H1 (cell line): ENCODE measurements at regions not wholly inside any gene's neighbourhood (a gene's known extent, or its start where the extent isn't known, plus 50 kb on each side); places are given as distances from the start of the nearest gene placed in this dataset.

Source experiments
- CTCF ChIA-PET: fragments of 300-600 bp; sonication (Branson Sonifier 250); formaldehyde crosslinking; loops from one replicate; lab custom pipeline; 2021; ENCODE audit not compliant: partially characterized antibody; lab: Charles Lee
- POLR2A ChIA-PET: fragments of 300-600 bp; sonication (Branson Sonifier 250); formaldehyde crosslinking; loops from one replicate; lab custom pipeline; 2021; ENCODE audit warnings: inconsistent platforms; ENCODE audit not compliant: partially characterized antibody; lab: Charles Lee
- DNase-seq, 2 experiments: peaks; one replicate each; pipeline versions ENCODE4 v3.0.0 to v3.0.0-alpha.2; 2010 to 2022; ENCODE audit warnings: low spot score in 2 of 2, low read depth in 1 of 2, mixed read lengths in 1 of 2
- FAIRE-seq: peaks from 2 replicates; lab custom pipeline; 2011; peaks lifted over from hg19 to GRCh38; lab: Jason Lieb, UNC
- H2AFZ ChIP-seq: 2 replicates; pipeline ENCODE4 v1.8.1; 2012; ENCODE audit warnings: low read length, inconsistent platforms
- H2AK5ac ChIP-seq: 2 replicates; pipeline ENCODE4 v1.6.1; 2013; ENCODE audit warnings: low read depth, low read length
- H2BK120ac ChIP-seq: replicated peaks from 2 replicates; pipeline ENCODE3; 2013; ENCODE audit warnings: low read depth, low read length, inconsistent platforms
- H2BK12ac ChIP-seq: 2 replicates; pipeline ENCODE4 v1.6.1; 2013; ENCODE audit warnings: low read depth, low read length
- H2BK15ac ChIP-seq: 2 replicates; pipeline ENCODE4 v1.6.1; 2013; ENCODE audit warnings: low read length
- H2BK20ac ChIP-seq: 2 replicates; pipeline ENCODE4 v1.6.1; 2013; ENCODE audit warnings: low read length
- H2BK5ac ChIP-seq: 2 replicates; pipeline ENCODE4 v1.6.1; 2013; ENCODE audit warnings: low read depth, low read length
- H3K14ac ChIP-seq: 2 replicates; pipeline ENCODE4 v1.6.1; 2013; ENCODE audit warnings: inconsistent platforms; ENCODE audit not compliant: insufficient read length
- H3K18ac ChIP-seq: 2 replicates; pipeline ENCODE4 v1.6.1; 2013; ENCODE audit warnings: low read length; ENCODE audit errors: extremely low read depth
- H3K23ac ChIP-seq: 2 replicates; pipeline ENCODE4 v1.6.1; 2013; ENCODE audit warnings: inconsistent platforms; ENCODE audit not compliant: insufficient read length
- H3K23me2 ChIP-seq: 2 replicates; pipeline ENCODE4 v1.6.1; 2013; ENCODE audit warnings: low read depth, low read length
- H3K27ac ChIP-seq: 2 replicates; pipeline ENCODE4 v1.6.1; 2011; ENCODE audit warnings: low read depth, low read length, inconsistent platforms
- H3K27me3 ChIP-seq, 4 experiments: replicated peaks in 1 of 4; 1 replicate in 1 of 4; 2 replicates in 3 of 4; pipeline versions ENCODE4 v1.6.1 to v1.8.1; 2011 to 2013; ENCODE audit warnings: low read length in 3 of 4, mild to moderate bottlenecking in 3 of 4, inconsistent platforms in 2 of 4, mixed read lengths in 2 of 4, moderate library complexity in 1 of 4; ENCODE audit not compliant: control insufficient read depth in 3 of 4, insufficient read depth in 3 of 4; ENCODE audit errors: extremely low read depth in 1 of 4
- H3K36me3 ChIP-seq, 4 experiments: 2 replicates each; pipeline versions ENCODE4 v1.6.1 to v1.8.1; 2011 to 2013; ENCODE audit warnings: mild to moderate bottlenecking in 4 of 4, low read length in 3 of 4, moderate library complexity in 2 of 4, control low read depth in 1 of 4, inconsistent platforms in 1 of 4; ENCODE audit not compliant: insufficient read depth in 4 of 4, control insufficient read depth in 2 of 4
- H3K4ac ChIP-seq: replicated peaks from 2 replicates; pipeline ENCODE3; 2013; ENCODE audit warnings: low read length, low read depth, mixed read lengths, inconsistent platforms; ENCODE audit not compliant: insufficient read length
- H3K4me1 ChIP-seq, 4 experiments: replicated peaks in 1 of 4; 1 replicate in 1 of 4; 2 replicates in 3 of 4; pipeline versions ENCODE4 v1.6.1 to v1.8.1; 2011 to 2013; ENCODE audit warnings: low read length in 3 of 4, inconsistent platforms in 2 of 4, mixed read lengths in 1 of 4; ENCODE audit not compliant: insufficient read depth in 4 of 4, control insufficient read depth in 3 of 4
- H3K4me2 ChIP-seq, 2 experiments: 2 replicates each; pipeline versions ENCODE4 v1.6.1 to v1.8.1; 2011 to 2013; ENCODE audit warnings: low read depth in 2 of 2, low read length in 2 of 2, control low read depth in 1 of 2, inconsistent platforms in 1 of 2, mild to moderate bottlenecking in 1 of 2; ENCODE audit not compliant: insufficient read depth in 1 of 2
- H3K4me3 ChIP-seq, 4 experiments: fragments of 200-600, 300-600 bp in 1 of 4; sonication (generic), shearing (Covaris generic), sonication (Bioruptor Twin) in 1 of 4; 2 replicates each; pipeline versions ENCODE4 v1.5.1 to v1.8.1; 2011 to 2016; ENCODE audit warnings: low read length in 4 of 4, low read depth in 3 of 4, control low read depth in 2 of 4, inconsistent platforms in 2 of 4, mild to moderate bottlenecking in 2 of 4, mixed read lengths in 1 of 4, moderate library complexity in 1 of 4; ENCODE audit not compliant: insufficient read depth in 2 of 4; ENCODE audit errors: extremely low read depth in 1 of 4
- H3K56ac ChIP-seq: replicated peaks from 2 replicates; pipeline ENCODE3; 2013; ENCODE audit warnings: low read depth, mild to moderate bottlenecking, mixed read lengths, low read length, inconsistent platforms; ENCODE audit not compliant: insufficient read length
- H3K79me1 ChIP-seq: 2 replicates; pipeline ENCODE4 v1.6.1; 2013; ENCODE audit warnings: low read depth, low read length, control low read depth
- H3K79me2 ChIP-seq, 2 experiments: 2 replicates each; pipeline versions ENCODE4 v1.6.1 to v1.8.1; 2012 to 2013; ENCODE audit warnings: low read length in 2 of 2, mild to moderate bottlenecking in 2 of 2, inconsistent platforms in 1 of 2; ENCODE audit not compliant: insufficient read depth in 2 of 2, control insufficient read depth in 1 of 2
- H3K9ac ChIP-seq, 4 experiments: replicated peaks in 1 of 4; 1 replicate in 1 of 4; 2 replicates in 3 of 4; pipeline versions ENCODE4 v1.6.1 to v1.8.1; 2011 to 2013; ENCODE audit warnings: low read depth in 3 of 4, low read length in 3 of 4, control low read depth in 2 of 4, mild to moderate bottlenecking in 2 of 4, moderate library complexity in 2 of 4, inconsistent platforms in 1 of 4; ENCODE audit errors: extremely low read depth in 1 of 4
- H3K9me3 ChIP-seq, 2 experiments: 2 replicates each; pipeline versions ENCODE4 v1.6.1 to v1.8.1; 2012 to 2013; ENCODE audit warnings: mild to moderate bottlenecking in 2 of 2, moderate library complexity in 2 of 2, control low read depth in 1 of 2, inconsistent platforms in 1 of 2, low read depth in 1 of 2, low read length in 1 of 2, mixed read lengths in 1 of 2; ENCODE audit not compliant: insufficient read depth in 2 of 2
- H4K20me1 ChIP-seq, 2 experiments: replicated peaks in 1 of 2; 2 replicates each; pipeline versions ENCODE3 to v1.8.1; 2011 to 2013; ENCODE audit warnings: inconsistent platforms in 2 of 2, low read length in 2 of 2, mild to moderate bottlenecking in 1 of 2; ENCODE audit not compliant: insufficient read depth in 2 of 2, control insufficient read depth in 1 of 2
- H4K5ac ChIP-seq: 2 replicates; pipeline ENCODE4 v1.6.1; 2013; ENCODE audit warnings: low read length, low read depth, mixed read lengths, inconsistent platforms; ENCODE audit not compliant: insufficient read length
- H4K8ac ChIP-seq: 2 replicates; pipeline ENCODE4 v1.8.0; 2013; ENCODE audit warnings: mild to moderate bottlenecking, moderate library complexity, low read length, inconsistent platforms; ENCODE audit not compliant: insufficient read depth; ENCODE audit errors: extremely low read depth
- H4K91ac ChIP-seq: replicated peaks from 2 replicates; pipeline ENCODE3; 2013; ENCODE audit warnings: low read length, mixed read lengths, inconsistent platforms; ENCODE audit not compliant: insufficient read length
- ATF2 ChIP-seq: IDR thresholded peaks from 2 replicates; pipeline ENCODE4 v1.6.1; 2012; ENCODE audit warnings: low read length, inconsistent platforms
- EZH2 ChIP-seq: fragments of 200-600 bp; sonication (generic); IDR thresholded peaks from 2 replicates; pipeline ENCODE4 v1.7.1; 2012; ENCODE audit warnings: low read depth, mild to moderate bottlenecking, moderate library complexity, low read length, inconsistent platforms; ENCODE audit not compliant: severe bottlenecking
- HDAC6 ChIP-seq: IDR thresholded peaks from one replicate; pipeline ENCODE4 v1.7.1; 2012; ENCODE audit warnings: low read depth, mild to moderate bottlenecking, inconsistent platforms, low read length, moderate library complexity
- SP1 ChIP-seq: IDR thresholded peaks from 2 replicates; pipeline ENCODE4 v1.6.1; 2011; ENCODE audit warnings: low read depth, low read length
- SP2 ChIP-seq: IDR thresholded peaks from 2 replicates; pipeline ENCODE4 v1.6.1; 2012; ENCODE audit warnings: mild to moderate bottlenecking, low read length, inconsistent platforms
- WGBS, 2 experiments: shearing (Covaris generic) in 1 of 2; methylation state at CpG; one replicate each; pipeline versions ENCODE4 v1.1.6 to v1.1.7; 2013 to 2015; ENCODE audit warnings: low lambda C conversion rate in 2 of 2, mixed read lengths in 2 of 2, inconsistent platforms in 1 of 2, low coverage in 1 of 2, missing lambda C conversion rate in 1 of 2; ENCODE audit not compliant: insufficient replicate concordance in 2 of 2, insufficient coverage in 1 of 2, insufficient read length in 1 of 2; ENCODE audit errors: extremely low coverage in 1 of 2, missing lambda C conversion rate in 1 of 2; 5-methylcytosine and 5-hydroxymethylcytosine counted together

- no peak for DNase-seq
- H4K8ac ChIP-seq, result no peak overlapping the region
- no peak for TF ChIP-seq SP2
- TF ChIP-seq EZH2, result no peak
- no peak for TF ChIP-seq SP1
- no peak for TF ChIP-seq HDAC6
- TF ChIP-seq ATF2, result no peak
These were observed 141.5 kb downstream of the OSR1 start for GRCh38 chr2:19216676-19217602.

More at GRCh38 chr2:19216676-19217602, 141.5 kb downstream of the OSR1 start:
- ChIA-PET POLR2A (no interaction called here), CTCF (interaction anchor here (0.7 to 1.4 kb wide), 2 partner anchors 531 to 696 kb away, joined by 3 read pairs; no protein-coding TSS in a partner anchor)
- Histone ChIP-seq H3K27ac (no peak overlapping the region), H3K9me3 (no peaks in the 10 kb centered on the region), H3K4me1 (peaks cover 0 to 2% (median under 1%) of the 10 kb centered on the region in 4 experiments; a peak in 1 of 7 replicates), H3K4ac (no peak overlapping the region), H3K23me2 (no peaks in the 10 kb centered on the region), H3K79me2 (no peaks in the 10 kb centered on the region), H3K14ac (no peak overlapping the region), H2BK15ac (no peak overlapping the region), H2BK5ac (no peak overlapping the region), H3K4me3 (no peak overlapping the region), H3K36me3 (no peaks in the 10 kb centered on the region), H4K5ac (no peak overlapping the region), H3K9ac (no peak overlapping the region), H3K79me1 (no peaks in the 10 kb centered on the region), H4K91ac (no peak overlapping the region), H2BK120ac (no peak overlapping the region), H2BK20ac (no peak overlapping the region), H2BK12ac (no peak overlapping the region), H3K56ac (no peak overlapping the region), H3K23ac (no peak overlapping the region), H3K27me3 (no peaks in the 10 kb centered on the region), H2AFZ (no peak overlapping the region), H2AK5ac (no peak overlapping the region), H4K20me1 (no peaks in the 10 kb centered on the region), H3K18ac (no peak overlapping the region), H3K4me2 (no peak overlapping the region)
- FAIRE-seq, result no peak
- WGBS, 2 experiments, result 91% methylated on average over 2 of the region's 2 CpGs; no CpG with 5 or more reads in 1 of the 2 experiments
